ENCODE measurements at regions not wholly inside any gene's neighbourhood (a gene's known extent, or its start where the extent isn't known, plus 50 kb on each side); places are given as distances from the start of the nearest gene placed in this dataset.

- TF ChIP-seq RB1 (IDR thresholded peaks at IDR 0.05; ENCODE audit: borderline replicate concordance): no peak
- TF ChIP-seq SMC3 (IDR thresholded peaks at IDR 0.05; ENCODE audit: borderline replicate concordance, low read length): no peak
Measured at GRCh38 chr2:234593636-234594035, 96.8 kb upstream of the ARL4C start.
